Activated naive CD4-positive, alpha-beta T cell treated with anti-CD3 and anti-CD28 coated beads, Interleukin-2, amount 50 U/mL, for 24 hours (primary cell): ENCODE measurements at regions not wholly inside any gene's neighbourhood (a gene's known extent, or its start where the extent isn't known, plus 50 kb on each side); places are given as distances from the start of the nearest gene placed in this dataset.

Experiments used
- H3K27ac Mint-ChIP-seq: one replicate; pipeline ENCODE4 v1.8.0; 2021; ENCODE audit warnings: mild to moderate bottlenecking, mixed read lengths
- H3K27me3 Mint-ChIP-seq: one replicate; pipeline ENCODE4 v1.8.0; 2021; ENCODE audit warnings: mixed read lengths
- H3K36me3 Mint-ChIP-seq: one replicate; pipeline ENCODE4 v1.8.0; 2021; ENCODE audit warnings: mixed read lengths
- H3K4me1 Mint-ChIP-seq: one replicate; pipeline ENCODE4 v1.8.0; 2021; ENCODE audit warnings: mixed read lengths
- H3K4me3 Mint-ChIP-seq: one replicate; pipeline ENCODE4 v1.8.0; 2021; ENCODE audit warnings: mild to moderate bottlenecking, mixed read lengths
- H3K9me3 Mint-ChIP-seq: one replicate; pipeline ENCODE4 v1.8.0; 2021; ENCODE audit warnings: mixed read lengths

DNA sequence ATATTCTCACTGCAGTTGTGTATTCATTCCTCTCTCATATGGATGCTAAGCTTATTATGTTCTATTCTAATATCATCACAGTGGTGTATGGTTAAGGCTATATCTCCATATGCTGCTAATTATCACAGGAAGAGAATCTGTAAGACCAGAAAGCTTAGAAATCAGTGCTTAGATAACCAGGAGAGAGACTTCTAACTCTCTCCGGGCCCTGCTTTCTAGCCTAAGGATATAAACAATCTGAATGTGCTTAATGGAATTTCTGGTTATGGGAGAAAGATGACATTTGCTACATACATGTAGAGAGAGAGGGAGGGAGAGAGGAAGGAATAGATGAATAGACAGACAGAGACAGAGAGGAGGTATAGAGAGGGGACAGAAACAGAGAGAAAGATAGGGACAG lies 1231.3 kb downstream of the EPHA7 start:
- no peak overlapping the region for H3K27ac Mint-ChIP-seq
- H3K4me1 Mint-ChIP-seq: no peaks in the 10 kb centered on the region
- no peaks in the 10 kb centered on the region for H3K36me3 Mint-ChIP-seq
- no peak overlapping the region for H3K4me3 Mint-ChIP-seq
- H3K9me3 Mint-ChIP-seq: no peaks in the 10 kb centered on the region
- no peaks in the 10 kb centered on the region for H3K27me3 Mint-ChIP-seq

DNA sequence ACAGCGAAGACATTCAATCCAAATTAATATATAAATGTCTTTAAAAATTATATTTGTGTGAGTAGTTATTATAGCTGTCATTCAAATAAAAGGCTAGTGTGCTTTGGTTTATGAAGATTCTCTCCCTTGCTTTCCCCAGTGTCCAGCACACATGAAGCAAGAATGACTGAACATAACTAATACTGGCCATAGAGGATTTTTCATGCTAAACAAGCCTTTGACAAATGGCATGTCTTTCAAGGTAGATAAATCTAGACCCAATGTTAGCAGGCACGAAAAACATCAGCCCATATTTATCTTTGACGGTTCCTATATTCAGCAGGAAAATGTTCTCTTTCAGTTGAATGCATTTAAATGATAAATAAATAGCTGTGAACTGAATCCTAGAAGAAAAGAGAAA lies 1234.4 kb downstream of the EPHA7 start:
- Mint-ChIP-seq H3K4me3 (no peak overlapping the region), H3K36me3 (no peaks in the 10 kb centered on the region), H3K4me1 (no peaks in the 10 kb centered on the region), H3K27me3 (no peaks in the 10 kb centered on the region), H3K9me3 (no peaks in the 10 kb centered on the region), H3K27ac (no peak overlapping the region)

DNA sequence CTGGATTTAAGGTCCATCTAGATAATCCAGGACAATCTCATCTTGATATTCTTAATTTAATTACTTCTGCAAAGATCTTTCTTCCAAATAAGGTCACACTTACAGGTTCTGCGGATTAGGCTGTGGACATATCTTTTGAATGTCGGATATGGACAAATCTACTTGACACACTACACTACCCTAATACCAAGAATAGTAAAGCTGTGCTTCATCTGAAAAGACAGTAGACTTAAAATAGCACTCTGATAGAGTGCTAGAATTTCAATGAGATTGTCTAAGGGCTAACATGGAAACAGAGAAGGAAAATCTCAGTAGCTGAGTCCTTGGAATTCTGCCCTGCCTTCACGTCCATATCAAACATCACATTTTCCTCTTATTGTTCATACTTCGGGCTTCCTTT lies 1238.0 kb downstream of the EPHA7 start:
- no peaks in the 10 kb centered on the region for H3K27me3 Mint-ChIP-seq
- H3K9me3 Mint-ChIP-seq: no peaks in the 10 kb centered on the region
- no peak overlapping the region for H3K4me3 Mint-ChIP-seq
- no peaks in the 10 kb centered on the region for H3K4me1 Mint-ChIP-seq
- no peak overlapping the region for H3K27ac Mint-ChIP-seq
- H3K36me3 Mint-ChIP-seq: no peaks in the 10 kb centered on the region

DNA sequence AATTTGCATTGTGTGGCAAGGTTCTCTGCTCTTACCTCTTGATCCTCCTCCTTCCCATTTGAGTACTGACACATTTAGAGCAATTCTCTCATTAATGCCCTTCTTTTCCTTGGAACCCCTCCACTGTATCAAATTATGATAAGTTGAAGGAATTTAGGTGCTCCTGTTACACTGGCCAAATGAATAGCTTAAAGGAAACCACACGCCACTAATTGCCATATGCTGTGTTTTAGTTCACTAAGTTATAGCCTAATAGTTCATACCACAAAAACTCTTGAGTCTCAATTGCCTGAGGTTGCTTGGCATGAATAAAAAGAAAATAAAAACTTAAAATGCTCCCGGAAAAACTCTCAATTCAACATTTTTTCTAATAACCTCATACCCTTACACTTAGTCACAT lies 1239.3 kb downstream of the EPHA7 start:
- Mint-ChIP-seq H3K4me1 (no peaks in the 10 kb centered on the region), H3K36me3 (no peaks in the 10 kb centered on the region), H3K4me3 (no peak overlapping the region), H3K27ac (no peak overlapping the region), H3K27me3 (no peaks in the 10 kb centered on the region), H3K9me3 (no peaks in the 10 kb centered on the region)

DNA sequence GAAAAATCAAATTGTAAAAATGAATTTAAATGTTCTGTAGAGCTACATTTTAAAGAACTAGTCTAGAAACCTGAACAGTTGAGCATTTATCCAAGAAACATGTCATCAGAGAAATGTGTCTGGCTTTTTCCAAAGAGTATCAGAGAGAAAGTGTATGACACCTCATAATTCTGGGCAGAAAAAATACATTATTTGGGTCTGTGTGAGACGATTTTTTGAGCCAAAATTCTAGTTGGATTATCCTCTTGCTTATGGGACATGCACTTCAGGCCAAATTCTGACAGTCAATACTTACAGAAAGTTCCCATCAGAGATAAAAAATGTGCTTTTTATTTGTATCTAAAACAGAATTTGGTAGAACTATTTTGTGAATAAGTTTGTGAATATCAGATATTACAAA lies 1242.7 kb downstream of the EPHA7 start:
- Mint-ChIP-seq H3K9me3 (peaks cover 4% of the 10 kb centered on the region), H3K36me3 (no peaks in the 10 kb centered on the region), H3K27ac (no peak overlapping the region), H3K27me3 (no peaks in the 10 kb centered on the region), H3K4me1 (no peaks in the 10 kb centered on the region), H3K4me3 (no peak overlapping the region)

DNA sequence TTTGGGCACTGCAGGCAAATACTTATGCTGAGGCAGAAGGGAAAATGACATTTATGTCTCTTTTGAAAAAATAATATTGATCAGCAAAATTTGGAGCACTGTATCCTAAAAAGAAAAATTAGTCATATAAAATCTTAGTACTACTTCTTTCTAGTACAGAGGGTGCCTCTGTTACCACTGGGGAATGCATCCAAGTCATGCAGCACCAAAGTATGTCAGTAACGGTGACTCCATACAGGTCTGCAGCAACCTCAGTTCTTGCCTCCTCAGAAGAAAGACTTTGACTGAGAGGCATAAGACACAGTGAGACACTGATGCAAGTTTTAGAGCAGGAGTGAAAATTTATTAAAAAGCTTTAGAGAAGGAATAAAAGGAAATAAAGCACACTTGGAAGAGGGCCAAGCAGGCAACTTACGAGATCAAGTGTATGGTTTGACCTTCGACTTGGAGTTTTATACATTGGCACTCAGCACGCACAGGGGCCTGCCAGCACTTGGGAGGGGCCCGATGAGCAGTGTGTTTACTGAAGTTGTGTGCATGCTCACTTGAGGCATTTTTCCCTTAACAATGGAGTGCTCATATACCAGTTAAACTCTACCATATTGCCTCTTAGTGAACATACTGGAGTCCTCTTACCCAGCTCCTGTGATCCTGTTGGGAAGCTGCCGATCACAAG lies 1244.8 kb downstream of the EPHA7 start:
- Mint-ChIP-seq H3K27ac (no peak overlapping the region), H3K27me3 (no peaks in the 10 kb centered on the region), H3K9me3 (peaks cover 4% of the 10 kb centered on the region), H3K4me1 (no peaks in the 10 kb centered on the region), H3K4me3 (no peak overlapping the region), H3K36me3 (no peaks in the 10 kb centered on the region)

DNA sequence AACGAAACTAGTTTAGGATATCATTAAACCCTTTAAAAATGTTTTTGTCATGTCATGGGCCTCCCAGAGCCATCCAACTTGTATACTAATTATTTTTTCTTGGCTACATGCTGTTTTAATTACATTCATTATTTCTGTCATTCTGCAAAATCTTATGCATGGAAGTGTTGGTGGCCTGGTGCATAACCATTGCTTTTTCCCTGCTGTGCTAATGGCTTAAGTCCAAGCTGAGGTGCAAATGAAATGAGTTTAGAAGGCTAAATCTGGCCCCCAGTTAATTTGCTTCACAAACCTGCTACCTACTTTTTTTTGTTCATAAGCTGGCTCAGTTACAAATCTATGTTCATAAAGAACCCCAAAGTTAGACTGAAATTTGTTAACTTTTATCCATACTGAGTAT lies 1249.9 kb downstream of the EPHA7 start:
- peaks cover 4% of the 10 kb centered on the region for H3K9me3 Mint-ChIP-seq
- no peaks in the 10 kb centered on the region for H3K27me3 Mint-ChIP-seq
- no peak overlapping the region for H3K27ac Mint-ChIP-seq
- H3K36me3 Mint-ChIP-seq: no peaks in the 10 kb centered on the region
- H3K4me1 Mint-ChIP-seq: no peaks in the 10 kb centered on the region
- no peak overlapping the region for H3K4me3 Mint-ChIP-seq

DNA sequence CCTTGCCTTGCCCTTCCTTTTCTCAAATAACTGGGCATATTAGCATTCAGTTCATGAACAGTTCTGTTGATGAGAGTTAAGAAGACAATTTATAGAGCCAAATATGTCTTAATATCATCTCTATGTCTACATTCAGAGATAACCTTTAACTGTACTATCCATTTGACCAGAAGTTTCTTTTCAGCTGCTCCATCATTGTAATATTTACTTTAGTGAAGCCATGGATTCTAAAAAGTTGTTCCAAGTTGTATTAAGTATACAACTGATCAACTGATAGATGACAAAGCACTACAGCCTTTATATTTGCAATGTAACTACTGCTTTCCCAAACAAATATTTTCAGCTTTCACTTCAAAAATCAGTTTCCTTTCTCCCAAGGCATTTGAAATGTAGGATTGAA lies 1252.7 kb downstream of the EPHA7 start:
- H3K27ac Mint-ChIP-seq: no peak overlapping the region
- H3K4me1 Mint-ChIP-seq: no peaks in the 10 kb centered on the region
- no peaks in the 10 kb centered on the region for H3K9me3 Mint-ChIP-seq
- H3K4me3 Mint-ChIP-seq: no peak overlapping the region
- no peaks in the 10 kb centered on the region for H3K27me3 Mint-ChIP-seq
- no peaks in the 10 kb centered on the region for H3K36me3 Mint-ChIP-seq

DNA sequence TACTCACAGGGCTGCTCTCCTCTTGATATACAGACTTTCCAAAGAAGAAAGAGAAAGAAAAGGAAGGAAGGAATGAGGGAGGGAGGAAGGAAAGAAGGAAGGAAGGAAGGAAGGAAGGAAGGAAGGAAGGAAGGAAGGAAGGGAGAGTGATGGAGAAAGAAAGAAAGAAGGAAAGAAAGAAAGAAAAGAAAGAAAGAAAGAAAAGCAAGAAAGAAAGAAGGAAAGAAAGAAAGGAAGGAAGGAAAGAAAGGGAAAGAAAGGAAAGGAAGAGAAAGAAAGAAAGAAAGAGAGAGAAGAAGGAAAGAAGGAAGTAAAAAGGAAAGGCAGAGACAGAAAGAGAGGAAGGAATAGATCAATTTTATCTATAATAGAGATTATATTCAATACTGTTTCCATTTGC lies 1257.4 kb downstream of the EPHA7 start:
- Mint-ChIP-seq H3K4me1 (no peaks in the 10 kb centered on the region), H3K4me3 (no peak overlapping the region), H3K36me3 (no peaks in the 10 kb centered on the region), H3K27me3 (no peaks in the 10 kb centered on the region), H3K9me3 (no peaks in the 10 kb centered on the region), H3K27ac (peak overlapping the region; percentile 3)

DNA sequence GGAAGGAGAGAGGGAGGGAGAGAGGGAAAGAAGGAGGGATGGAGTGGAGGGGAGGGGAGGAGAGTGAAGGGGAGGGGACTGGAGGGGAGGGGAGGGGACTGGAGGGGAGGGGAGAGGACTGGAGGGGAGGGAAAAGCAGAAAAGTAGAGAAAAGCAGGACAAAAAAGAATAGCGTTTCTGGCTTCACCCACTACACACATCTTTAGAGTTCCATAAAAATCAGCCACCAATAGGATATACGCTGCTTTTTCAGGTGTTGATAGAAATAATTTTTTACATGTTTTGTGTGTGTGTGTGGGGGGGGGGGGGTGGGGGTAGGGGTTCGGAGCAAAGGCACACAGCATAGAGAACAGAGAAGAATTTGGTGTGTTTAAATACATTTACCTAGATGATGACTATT lies 1259.1 kb downstream of the EPHA7 start:
- Mint-ChIP-seq H3K9me3 (no peaks in the 10 kb centered on the region), H3K4me3 (no peak overlapping the region), H3K27ac (no peak overlapping the region), H3K36me3 (no peaks in the 10 kb centered on the region), H3K4me1 (no peaks in the 10 kb centered on the region), H3K27me3 (no peaks in the 10 kb centered on the region)

DNA sequence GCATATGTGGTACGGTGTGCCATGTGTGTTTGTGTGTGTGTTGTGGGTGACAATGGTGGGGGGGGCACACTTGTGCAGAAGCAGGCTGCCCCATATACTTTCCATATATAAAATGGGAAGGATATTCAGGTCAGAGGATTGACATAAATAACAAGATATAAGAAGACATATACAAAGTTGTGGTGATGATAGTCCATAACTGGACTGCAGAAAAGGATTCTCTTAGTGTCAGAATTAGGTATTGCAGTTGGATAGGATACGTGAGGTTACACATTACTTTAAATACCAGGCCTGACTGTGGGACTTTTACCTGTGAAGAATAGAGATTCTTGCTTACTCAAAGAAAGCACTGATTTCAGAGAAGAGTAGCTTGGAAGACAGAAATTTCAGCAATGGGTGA lies 1260.3 kb downstream of the EPHA7 start:
- Mint-ChIP-seq H3K36me3 (no peaks in the 10 kb centered on the region), H3K9me3 (no peaks in the 10 kb centered on the region), H3K4me1 (no peaks in the 10 kb centered on the region), H3K27ac (no peak overlapping the region), H3K27me3 (no peaks in the 10 kb centered on the region), H3K4me3 (no peak overlapping the region)

DNA sequence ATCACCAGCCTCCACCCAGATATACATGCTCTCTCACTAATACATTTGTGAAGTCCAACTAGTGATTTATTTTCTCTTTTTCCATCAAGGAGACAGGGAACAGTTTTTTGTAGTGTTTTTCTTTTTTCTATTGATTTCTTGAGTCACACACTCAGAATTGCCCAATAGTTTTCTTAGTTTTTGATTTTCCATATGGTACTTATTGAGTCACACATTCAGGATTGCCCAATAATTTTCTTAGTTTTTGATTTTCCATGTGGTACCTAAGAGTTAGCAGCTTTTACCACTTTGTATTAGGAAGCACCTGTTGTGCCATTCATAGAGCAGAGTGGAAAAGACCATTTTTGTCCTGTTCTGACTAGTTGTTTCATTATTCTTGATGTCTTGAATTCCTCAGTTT lies 1268.8 kb downstream of the EPHA7 start:
- Mint-ChIP-seq H3K4me1 (no peaks in the 10 kb centered on the region), H3K27ac (no peak overlapping the region), H3K9me3 (no peaks in the 10 kb centered on the region), H3K27me3 (no peaks in the 10 kb centered on the region), H3K36me3 (no peaks in the 10 kb centered on the region), H3K4me3 (no peak overlapping the region)

DNA sequence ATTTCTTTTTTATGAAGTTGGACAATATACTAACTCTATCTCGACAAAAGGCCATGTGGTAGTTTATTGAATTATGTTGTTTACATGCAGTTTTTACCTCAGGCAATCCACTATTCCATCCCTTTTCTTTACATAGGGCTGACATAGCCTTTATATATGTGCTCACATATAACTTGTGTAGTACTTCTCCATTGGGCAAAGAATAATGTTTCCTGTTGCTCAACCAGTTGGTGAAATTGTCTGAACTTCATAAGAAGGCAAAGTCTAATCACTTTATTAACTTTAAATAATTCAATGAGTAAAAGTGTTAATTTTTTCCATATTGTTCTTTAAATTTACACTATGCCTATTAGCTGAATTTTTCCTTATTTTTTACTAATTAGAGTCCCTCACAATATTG lies 1272.1 kb downstream of the EPHA7 start:
- H3K4me1 Mint-ChIP-seq: no peaks in the 10 kb centered on the region
- no peak overlapping the region for H3K4me3 Mint-ChIP-seq
- H3K9me3 Mint-ChIP-seq: peaks cover 4% of the 10 kb centered on the region
- no peak overlapping the region for H3K27ac Mint-ChIP-seq
- no peaks in the 10 kb centered on the region for H3K36me3 Mint-ChIP-seq
- no peaks in the 10 kb centered on the region for H3K27me3 Mint-ChIP-seq

DNA sequence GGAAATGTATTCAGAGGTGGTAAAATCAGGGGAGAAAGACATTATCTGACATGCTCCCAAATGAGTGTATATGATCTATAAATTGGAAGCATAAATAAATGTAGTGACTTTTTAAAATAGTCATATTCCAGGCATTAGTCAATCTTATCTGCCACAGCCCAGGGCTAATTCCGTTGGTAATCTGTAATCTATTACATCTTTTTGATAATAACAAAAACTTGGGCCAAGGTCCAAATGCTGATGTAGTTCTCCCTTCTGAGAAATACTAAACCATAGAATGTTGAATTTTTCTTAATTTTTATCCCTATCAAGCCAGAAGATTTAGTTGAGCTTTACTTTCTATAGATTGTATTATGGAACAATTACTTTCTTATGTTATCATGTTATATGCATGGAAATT lies 1279.8 kb downstream of the EPHA7 start:
- Mint-ChIP-seq H3K27me3 (no peaks in the 10 kb centered on the region), H3K27ac (no peak overlapping the region), H3K9me3 (peaks cover 8% of the 10 kb centered on the region), H3K4me3 (no peak overlapping the region), H3K36me3 (no peaks in the 10 kb centered on the region), H3K4me1 (no peaks in the 10 kb centered on the region)

DNA sequence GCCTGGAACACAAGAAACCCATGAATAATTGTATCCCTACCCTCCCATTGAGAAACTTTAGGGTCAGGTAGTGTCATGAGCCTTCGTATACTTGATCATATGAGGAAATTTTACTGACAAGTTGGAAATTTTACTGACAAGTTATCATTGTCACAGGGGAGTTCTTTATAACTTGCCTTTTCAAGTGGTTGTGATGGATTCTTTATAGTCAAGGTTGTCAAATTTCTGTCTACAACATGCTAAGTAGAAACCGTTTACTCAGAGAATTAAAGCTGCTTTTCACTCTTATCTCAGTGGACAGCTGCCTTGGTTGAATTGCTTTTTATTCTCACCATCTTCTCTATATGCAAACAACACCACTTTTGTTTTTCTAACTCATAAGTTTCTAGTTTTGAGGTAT lies 1286.4 kb downstream of the EPHA7 start:
- Mint-ChIP-seq H3K9me3 (peaks cover 4% of the 10 kb centered on the region), H3K36me3 (no peaks in the 10 kb centered on the region), H3K27ac (no peak overlapping the region), H3K27me3 (no peaks in the 10 kb centered on the region), H3K4me3 (no peak overlapping the region), H3K4me1 (no peaks in the 10 kb centered on the region)

DNA sequence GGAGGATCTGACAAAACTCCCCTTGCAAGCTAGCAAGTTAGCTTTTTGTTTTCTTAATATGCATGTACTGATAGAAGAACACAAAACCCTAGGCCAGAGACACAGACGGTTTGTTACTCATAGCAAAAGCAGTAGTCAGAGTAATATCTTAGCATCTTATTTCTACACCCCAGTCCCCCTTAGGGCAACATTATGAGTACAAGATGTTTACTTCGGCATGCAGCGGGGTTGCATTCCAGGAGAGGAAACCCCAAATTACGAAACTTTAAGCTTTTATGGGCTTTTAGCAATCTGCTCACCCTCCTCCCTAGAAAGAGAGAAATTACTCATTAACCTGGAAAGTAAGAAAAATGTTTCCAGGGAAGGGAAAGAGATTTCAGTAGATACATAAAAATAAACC lies 1286.9 kb downstream of the EPHA7 start:
- H3K27ac Mint-ChIP-seq: no peak overlapping the region
- no peaks in the 10 kb centered on the region for H3K36me3 Mint-ChIP-seq
- peaks cover 4% of the 10 kb centered on the region for H3K9me3 Mint-ChIP-seq
- H3K27me3 Mint-ChIP-seq: no peaks in the 10 kb centered on the region
- no peak overlapping the region for H3K4me3 Mint-ChIP-seq
- H3K4me1 Mint-ChIP-seq: no peaks in the 10 kb centered on the region

DNA sequence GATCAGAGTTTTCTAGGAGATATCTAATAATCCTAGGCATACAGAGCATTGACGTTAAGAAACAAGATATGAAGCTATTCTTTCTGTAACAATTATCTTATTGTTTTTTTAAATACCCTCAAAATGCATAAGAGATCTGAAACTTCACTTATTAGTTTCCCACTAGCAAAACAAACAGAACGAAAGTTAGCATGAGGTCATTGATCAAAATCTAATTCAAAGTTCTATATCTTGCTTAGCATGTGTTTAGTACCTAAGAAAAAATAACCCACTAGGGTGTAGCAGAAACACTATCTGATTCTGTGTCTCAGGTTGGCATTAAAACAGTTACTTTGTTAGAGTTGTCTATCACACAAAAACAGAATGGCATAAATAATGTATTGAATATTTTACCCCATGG lies 1288.4 kb downstream of the EPHA7 start:
- H3K27me3 Mint-ChIP-seq: no peaks in the 10 kb centered on the region

More for the DNA sequence above, 1288.4 kb downstream of the EPHA7 start:
- Mint-ChIP-seq H3K9me3 (no peaks in the 10 kb centered on the region), H3K27ac (no peak overlapping the region), H3K4me1 (no peaks in the 10 kb centered on the region), H3K36me3 (no peaks in the 10 kb centered on the region), H3K4me3 (no peak overlapping the region)
